ENCODE measurements at regions not wholly inside any gene's neighbourhood (a gene's known extent, or its start where the extent isn't known, plus 50 kb on each side); places are given as distances from the start of the nearest gene placed in this dataset.
"Not testable (repeated sequence)": the region's sequence is repeated elsewhere in the genome, so short reads cannot be mapped to it uniquely, and the experiment has no call there.

DNA sequence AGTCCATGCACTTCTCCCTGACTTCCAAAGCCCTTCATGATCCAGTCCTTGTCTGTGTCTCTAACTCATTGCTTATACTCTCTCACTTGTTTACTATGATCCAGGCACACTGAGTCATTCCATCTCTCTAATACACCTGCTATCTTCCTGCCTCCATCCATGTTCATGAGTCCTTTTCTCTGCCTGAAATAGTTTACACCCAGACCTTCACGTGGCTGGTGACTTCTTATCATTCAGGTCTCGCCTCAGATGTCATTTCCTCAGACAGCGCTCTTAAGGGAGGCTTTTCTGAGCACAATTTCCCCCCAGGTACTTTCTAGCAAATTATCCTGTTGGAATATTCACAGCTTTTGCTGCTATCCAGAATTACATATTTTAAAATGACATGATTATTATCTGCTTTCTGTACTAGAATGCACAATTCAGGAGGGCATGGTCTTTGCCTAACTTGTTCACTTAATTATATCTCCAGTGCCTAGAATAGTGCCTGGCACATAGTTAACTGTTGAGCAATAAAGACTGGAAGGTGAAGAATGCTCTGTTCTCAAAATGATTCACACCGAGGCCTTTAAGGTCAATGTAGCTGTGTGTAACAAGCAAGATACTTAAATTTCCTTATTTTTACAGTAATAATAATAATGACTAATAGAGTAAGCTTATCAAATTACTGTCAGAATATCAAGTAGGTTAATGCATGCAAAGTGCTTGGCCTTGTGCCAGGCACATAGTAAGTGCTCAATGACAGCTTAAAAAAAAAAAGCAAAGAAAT lies 183.7 kb upstream of the SPRY2 start:
- DNase-seq, result no peak

DNA sequence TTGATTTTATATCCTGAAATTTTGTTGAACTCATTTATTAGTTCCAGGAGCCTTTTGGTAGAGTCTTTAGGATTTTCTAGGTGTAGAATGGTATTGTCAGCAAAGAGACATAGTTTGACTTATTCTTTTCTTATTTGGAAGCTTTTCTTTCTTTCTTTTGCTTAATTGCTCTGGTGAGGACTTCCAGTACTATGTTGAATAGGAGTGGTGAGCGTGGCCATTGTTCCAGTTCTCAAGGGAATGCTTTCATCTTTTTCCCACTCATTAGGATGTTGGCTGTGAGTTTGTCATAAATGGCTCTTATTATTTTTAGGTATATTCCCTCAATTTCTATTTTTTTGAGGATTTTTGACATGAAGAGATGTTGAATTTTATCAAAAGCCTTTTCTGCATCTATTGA lies 182.2 kb upstream of the SPRY2 start:
- DNase-seq, result no peak

DNA sequence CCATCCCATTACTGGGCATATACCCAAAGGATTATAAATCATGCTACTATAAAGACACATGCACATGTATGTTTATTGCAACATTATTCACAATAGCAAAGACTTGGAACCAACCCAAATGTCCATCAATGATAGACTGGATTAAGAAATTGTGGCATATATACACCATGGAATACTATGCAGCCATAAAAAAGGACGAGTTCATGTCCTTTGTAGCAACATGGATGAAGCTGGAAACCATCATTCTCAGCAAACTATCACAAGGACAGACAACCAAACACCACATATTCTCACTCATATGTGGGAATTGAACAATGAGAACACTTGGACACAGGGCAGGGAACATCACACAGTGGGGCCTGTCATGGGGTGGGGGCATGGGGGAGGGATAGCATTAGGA lies 181.5 kb upstream of the SPRY2 start:
- not testable (repeated sequence) for DNase-seq

DNA sequence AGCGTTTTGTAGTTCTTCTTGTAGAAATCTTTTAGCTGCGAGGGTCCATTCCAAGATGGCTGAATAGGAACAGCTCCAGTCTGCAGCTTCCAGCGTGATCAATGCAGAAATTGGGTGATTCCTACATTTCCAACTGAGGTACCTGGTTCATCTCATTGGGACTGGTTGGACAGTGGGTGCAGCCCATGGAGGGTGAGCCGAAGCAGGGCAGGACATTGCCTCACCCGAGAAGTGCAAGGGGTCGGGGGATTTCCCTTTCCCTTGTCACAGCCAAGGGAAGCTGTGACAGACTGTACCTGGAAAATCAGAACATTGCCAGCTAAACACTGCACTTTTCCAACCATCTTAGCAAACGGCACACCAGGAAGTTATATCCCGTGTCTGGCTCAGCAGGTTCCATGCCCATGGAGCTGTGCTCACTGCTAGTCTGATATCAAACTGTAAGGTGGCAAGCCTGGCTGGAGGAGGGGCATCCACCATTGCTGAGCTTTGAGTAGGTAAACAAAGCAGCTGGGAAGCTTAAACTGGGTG lies 176.0 kb upstream of the SPRY2 start:
- no peak for DNase-seq

DNA sequence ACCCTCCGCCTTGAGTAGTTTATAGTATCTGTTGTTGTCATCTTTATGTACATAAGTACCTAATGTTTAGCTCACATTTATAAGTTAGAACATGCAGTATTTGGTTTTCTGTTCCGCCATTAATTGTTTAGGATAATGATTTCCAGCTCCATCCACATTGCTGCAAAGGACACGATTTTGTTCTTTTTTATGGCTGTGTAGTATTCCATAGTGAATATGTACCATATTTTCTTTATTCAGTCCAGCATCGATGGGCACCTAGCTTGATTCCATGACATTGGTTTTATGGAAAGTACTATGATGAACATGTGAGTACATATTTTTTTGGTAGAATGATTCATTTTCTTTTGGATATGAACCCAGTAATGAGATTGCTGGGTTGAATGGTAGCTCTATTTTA lies 174.4 kb upstream of the SPRY2 start:
- DNase-seq, result no peak

DNA sequence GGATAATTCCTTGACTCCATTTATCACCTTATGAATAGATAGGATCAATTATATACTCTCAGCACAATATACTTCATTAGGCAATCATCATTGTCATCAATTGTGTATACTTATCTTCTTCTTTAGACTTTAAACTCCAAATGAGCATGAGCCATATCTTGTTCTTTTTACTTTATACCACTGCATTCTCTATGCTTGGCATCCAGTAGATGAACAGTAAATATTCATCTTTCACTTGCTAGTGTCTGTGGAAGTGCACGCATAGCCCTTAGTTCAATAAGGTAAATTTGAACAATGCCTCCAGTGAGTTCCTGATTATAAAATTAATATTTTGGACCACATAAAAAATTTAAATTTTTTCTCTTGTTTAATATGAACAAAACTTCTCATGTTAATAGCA lies 172.3 kb upstream of the SPRY2 start:
- DNase-seq, result no peak

DNA sequence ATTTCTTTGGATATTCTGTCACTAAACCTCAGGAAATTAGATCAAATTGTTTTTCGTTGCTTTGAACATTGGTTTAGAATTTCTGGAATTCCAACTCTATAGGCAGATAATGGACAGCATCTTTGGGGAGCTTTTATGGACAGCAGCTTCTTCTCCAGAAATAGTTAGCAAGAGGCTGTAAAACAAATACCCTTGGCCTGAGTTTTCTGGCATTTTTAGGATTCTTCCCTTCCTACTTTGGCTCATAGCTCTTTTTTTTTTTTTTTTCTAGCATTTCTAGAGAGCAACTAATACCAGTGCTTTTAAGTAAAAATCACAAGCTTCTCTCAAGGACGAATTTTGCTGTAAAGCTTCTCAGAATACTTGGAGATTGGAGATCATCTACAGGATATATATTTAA lies 169.8 kb upstream of the SPRY2 start:
- no peak for DNase-seq

DNA sequence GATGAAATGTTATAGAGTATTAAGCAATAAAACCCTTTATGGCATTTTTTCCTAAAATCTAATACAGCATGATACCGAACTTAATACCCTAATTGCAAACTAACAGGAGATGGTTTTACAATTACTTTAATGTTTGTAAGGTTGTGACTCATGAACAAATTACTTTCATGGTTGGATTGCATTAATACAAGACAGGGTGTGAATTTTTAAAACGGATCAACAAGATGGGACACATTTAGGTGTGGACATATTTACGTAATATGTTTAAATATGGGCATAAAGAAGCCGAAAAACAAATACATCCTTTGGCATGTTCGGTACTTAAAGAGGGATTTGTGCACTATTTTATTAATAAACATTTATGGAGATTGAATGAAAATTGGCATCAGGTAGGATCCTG lies 168.3 kb upstream of the SPRY2 start:
- no peak for DNase-seq

DNA sequence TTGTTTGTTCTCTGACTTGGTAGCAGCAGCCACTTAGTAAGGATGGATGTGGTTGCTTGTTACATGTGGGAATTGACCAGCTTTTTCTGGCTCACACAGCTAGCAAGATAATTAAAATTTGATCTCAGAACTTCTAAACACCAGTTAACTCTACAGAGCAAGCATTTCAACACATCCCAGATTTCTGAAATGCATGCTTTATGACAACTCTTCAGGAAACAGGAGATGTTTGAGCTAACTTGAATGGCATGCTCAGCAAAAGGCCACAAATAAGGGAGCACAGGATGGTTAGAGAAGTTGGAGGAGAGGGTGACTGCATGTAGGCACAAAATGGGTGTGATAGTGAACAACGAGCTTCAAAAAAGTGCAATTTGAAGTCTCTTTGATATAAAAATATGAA lies 167.1 kb upstream of the SPRY2 start:
- no peak for DNase-seq

DNA sequence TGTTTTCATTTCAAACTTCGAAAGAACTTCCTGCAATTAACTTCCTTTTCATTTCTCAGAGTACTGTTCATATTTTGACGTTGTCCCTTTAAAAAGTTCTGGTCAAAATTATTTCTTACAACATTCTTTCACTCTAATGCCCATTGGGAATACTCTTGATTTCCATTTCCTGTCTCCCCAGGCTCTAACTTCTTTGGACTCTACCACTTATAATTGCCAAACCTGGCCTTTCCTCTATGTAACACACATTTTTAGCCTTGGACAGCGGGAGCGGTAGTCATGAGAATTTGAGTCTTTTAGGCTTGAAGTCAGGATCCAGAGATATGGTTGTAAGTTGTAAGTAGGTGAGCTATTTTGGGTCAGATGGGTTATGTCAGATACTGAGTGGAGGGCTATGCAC lies 163.5 kb upstream of the SPRY2 start:
- DNase-seq, result no peak

DNA sequence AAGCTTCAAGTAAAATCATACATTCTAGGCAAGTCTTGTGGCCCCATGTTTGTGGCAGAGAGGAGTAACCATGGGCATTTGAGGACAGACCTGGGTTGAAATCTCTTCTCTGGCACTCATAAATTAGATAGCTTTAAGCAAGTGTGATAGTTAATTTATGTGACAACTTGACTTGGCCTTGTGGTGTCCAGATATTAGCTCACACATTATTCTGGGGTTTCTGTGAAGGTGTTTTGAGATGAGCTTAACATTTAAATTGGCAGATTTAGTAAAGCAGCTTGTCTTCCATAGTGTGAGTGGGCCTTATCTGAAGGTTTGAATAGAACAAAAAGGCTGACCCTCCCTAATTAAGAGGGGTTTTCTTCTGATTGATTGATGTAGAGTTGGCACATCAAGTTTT lies 161.4 kb upstream of the SPRY2 start:
- no peak for DNase-seq

DNA sequence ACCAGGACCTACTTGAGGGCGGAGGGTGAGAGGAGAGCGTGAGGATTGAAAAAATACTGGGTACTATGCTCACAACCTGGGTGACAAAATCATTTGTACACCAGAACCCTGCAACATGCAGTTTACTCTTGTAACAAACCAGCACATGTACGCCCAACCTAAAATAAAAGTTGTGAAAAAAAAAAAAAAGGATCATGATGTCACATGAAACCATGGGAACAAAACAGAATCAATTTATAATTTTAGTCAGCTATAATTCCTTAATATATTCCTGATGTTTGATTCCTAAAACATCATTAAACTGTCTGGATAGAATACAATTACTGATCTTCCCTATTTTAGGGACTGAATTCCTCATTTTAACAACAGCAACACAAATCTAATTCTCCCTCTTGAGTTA lies 160.6 kb upstream of the SPRY2 start:
- DNase-seq, result no peak

DNA sequence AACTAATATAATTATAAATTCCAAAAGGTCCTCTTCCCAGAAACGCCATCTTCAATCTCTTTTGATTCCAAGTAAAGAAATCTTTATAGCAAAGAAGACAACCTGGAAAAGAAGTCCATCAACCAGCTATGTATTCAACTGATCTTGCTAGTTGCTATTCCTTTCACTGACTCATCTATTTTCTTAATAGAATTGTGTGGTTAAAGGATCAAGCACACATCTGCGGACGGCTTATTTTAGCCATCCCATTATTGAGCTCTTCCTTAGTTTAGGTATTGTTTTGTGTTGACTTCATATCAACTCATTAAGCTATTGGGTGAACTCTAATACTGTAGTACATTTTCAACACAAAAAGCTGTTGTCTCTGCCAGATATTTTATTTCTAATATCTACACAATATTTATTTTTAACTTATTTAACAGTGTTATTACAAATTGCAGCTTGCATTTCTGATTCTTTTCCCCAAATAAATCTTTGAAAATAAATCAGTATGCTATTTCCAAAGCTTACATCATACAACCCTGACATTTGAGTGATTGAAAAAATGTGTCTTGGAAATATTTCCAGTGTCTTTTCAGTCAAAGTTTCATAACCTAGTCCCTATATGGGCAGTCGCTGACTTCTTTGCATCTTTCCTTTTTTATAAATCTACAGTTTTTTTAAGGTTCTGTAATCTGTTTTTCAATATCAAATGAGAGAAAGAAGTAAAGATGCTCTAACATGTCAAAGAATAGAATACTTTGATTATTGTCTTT lies 158.8 kb upstream of the SPRY2 start:
- no peak for DNase-seq

DNA sequence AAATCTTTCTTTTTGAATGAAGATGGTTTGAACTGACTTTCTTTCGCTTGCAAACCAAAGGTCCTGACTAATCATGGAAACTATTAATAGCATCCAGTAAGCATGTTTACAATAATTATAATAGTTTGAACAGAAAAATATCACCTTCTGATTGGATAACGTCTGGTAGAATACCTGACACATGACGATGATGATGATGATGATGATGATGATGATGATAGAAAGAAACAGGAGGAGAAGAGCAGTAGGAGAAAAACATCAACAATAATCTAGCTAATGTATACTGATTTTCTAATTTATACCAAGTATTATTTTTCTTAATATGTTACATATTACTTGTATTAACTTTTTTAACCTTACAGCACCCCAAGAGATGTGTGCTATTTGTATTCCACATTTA lies 157.5 kb upstream of the SPRY2 start:
- DNase-seq, result no peak

DNA sequence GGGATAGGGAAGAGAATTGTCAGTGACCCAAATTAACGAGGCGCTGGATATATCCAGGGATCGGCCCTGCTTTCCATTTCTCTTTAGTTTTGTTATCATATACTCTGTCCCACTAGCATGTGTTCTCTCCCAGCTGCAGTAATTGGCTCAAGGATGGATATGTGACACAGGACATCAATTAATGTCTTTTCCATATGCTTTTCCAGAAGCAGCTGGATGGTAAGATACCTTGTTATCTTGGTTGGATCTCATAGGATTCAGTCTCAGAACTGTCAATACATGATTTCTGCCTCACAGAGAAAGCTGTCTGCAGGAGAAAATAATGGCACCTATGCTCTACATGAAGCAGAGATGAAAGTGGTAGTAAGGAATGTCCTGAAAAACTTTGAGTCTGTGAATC lies 157.1 kb upstream of the SPRY2 start:
- no peak for DNase-seq

DNA sequence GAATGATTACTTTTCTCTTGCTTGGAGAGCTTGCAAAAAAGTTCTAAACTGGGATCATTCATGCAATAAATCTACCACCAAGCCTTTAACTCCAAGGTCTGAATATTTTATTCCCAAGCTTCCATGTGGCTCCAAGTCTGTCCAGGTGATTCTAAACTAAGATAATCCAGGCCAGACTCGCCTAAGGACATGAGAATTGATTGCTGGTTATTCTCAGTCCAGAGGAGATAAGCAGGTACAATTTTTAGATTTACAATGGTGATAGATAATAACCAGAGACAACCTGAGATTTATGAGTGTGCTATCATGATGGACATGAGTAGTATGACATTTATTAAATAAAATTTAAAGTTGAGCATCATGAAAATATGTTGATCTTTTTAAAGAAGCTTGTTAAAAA lies 156.5 kb upstream of the SPRY2 start:
- no peak for DNase-seq

DNA sequence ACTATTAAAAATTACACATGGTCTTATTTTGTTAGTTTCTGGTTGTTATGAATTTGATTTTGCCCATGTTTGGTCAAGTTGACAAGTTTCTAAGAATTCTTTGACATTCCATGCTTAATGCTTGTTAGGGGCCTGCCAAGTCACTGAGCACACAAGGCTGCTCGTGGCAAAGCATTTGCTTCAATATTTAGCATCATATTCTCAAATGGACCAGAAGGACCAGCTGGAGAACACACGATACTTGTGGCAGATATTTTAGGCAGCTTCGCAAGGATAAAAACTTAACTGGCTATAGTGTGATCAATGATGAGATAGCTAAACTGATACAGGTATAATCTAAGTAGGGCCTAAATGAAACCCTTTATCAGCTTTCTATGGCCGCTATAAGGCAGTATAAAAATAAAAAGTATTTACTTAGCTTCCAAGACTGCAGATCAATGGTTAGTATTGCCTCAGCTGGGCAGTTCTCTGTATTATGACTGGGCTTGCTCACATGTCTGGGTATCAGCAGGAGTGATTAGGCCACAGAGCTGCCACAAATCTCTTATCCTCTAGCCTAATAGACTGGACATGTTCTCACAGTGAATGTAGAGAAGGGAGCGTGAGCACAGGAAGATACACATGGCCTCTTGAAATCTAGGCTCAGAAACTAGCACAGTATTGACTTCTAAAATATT lies 155.9 kb upstream of the SPRY2 start:
- no peak for DNase-seq

DNA sequence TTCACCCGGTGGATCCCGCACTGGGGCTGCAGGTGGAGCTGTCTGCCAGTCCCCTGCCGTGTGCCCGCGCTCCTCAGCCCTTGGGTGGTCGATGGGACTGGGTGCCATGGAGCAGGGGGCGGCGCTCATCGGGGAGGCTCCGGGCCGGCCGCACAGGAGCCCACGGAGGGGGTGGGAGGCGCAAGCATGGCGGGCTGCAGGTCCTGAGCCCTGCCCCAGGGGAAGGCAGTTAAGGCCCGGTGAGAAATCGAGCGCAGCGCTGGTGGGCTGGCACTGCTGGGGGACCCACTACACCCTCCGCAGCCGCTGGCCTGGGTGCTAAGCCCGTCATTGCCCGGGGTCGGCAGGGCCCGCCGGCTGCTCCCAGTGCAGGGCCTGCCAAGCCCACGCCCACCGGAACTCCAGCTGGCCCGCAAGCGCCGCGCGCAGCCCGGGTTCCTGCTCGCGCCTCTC lies 149.6 kb upstream of the SPRY2 start:
- DNase-seq, result not testable (repeated sequence)

DNA sequence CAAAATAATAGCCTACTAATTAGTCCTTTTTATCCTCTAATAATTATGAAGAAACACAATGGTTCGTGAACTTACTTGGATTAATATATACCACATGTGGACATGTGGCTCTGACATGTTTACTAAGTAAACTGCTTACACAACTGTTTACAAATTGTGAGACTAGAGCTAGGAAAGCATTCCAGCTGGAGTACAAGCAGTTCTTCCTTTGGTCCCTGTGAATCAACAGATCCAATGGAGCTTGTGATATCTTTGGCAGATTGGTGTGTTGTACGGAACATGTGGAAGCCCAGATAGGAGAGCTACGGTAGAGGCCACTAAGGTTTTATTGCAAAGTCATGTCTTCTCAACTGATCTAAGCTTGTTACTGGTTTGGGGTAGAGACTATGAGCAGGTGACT lies 145.5 kb upstream of the SPRY2 start:
- DNase-seq, result no peak

DNA sequence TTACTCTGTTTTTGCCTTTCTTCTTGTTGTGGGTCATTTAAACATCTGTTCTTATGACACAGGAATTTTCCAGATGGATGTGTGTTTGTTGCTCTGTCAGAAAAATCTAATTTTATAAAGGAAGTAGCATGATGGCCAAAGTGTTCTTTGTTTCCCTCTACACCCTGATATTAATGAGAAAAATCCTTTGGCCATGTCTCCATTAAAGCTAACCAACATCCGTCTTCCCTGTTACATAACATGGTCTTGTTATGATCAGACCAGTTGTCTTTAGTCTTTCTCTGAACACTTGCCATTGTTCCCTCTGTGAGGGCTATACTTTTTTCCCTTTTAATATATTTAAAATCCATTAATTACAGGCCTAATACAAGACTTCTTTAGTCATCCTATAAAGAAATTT lies 142.2 kb upstream of the SPRY2 start:
- DNase-seq, result no peak

DNA sequence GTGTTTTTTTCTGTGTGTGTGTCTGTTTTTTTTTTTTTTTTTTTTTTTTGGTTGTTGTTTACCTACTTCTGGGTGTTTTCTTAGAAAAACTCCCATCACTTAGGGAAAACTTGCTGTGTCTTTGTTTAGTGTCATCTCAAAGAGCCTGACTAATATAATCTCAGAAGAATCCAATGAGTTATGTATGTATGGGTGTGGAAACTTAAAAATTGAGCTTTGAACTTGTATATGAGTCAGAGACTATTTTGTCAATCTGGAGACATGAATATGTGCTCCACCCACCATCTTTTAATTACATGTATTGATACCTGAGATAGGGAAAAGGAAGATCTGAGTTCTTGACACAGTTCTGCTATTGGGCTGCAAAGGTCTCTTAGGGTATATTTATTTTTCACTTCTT lies 140.7 kb upstream of the SPRY2 start:
- no peak for DNase-seq

DNA sequence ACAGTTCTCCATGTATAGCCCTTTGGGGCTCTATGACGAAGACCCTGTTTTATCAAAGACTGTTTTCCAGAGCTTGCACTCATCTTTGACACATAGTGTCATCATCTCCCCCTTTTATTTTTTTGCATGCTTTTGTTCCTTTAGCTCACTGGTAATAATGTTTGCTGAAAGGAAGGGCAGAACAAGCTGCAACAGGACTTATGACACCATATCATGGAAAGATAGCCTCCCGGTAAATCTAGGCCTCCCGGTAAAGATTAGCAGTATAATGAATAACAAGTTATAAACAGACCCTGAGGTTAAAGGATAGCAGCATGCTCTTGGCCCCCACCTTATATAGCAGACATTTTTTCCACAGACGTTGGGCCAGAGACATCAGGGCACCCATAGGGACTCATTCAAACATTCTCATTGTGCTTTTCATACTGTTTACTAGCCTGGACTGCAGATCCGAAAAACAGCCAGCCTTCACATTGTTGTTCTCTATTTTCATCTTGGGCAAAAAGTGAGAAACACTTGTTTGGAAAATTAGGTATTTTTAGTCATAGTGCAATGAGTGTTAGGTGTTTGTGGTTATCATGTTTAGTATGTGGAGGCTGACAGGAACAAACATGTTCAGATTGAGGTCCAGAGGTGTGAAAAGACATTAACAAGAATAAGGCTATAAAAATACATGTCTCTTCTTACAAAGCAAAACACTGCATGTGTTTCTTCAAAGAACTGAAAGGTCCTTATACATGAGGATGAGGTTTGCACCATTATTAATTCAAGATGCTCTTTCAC lies 136.9 kb upstream of the SPRY2 start:
- DNase-seq, result no peak
